ENCODE measurements at regions not wholly inside any gene's neighbourhood (a gene's known extent, or its start where the extent isn't known, plus 50 kb on each side); places are given as distances from the start of the nearest gene placed in this dataset.

GRCh38 chr4:23741681-23742191, 148.1 kb downstream of the PPARGC1A start:
- DNase-seq (ENCODE audit: low read depth): no peak

- DNase-seq (ENCODE audit: low read depth): peak; percentile 26
Measured at GRCh38 chr4:23737571-23737970, 152.3 kb downstream of the PPARGC1A start.

- DNase-seq (ENCODE audit: low read depth): no peak
Measured at GRCh38 chr4:23736466-23736865, 153.4 kb downstream of the PPARGC1A start.

- no peak for DNase-seq (ENCODE audit: low read depth)
Measured at GRCh38 chr4:23734000-23734399, 155.8 kb downstream of the PPARGC1A start.

- no peak for DNase-seq (ENCODE audit: low read depth)
Measured at GRCh38 chr4:23733476-23733875, 156.4 kb downstream of the PPARGC1A start.

GRCh38 chr4:23730998-23731397, 158.8 kb downstream of the PPARGC1A start:
- no peak for DNase-seq (ENCODE audit: low read depth)

- peak; percentile 54 for DNase-seq (ENCODE audit: low read depth)
Measured at GRCh38 chr4:23728971-23729370, 160.9 kb downstream of the PPARGC1A start.

- DNase-seq (ENCODE audit: low read depth): peak; percentile 99
Measured at GRCh38 chr4:23728393-23728792, 161.5 kb downstream of the PPARGC1A start.

GRCh38 chr4:23720556-23720955, 169.3 kb downstream of the PPARGC1A start:
- no peak for DNase-seq (ENCODE audit: low read depth)

GRCh38 chr4:23718435-23718834, 171.4 kb downstream of the PPARGC1A start:
- no peak for DNase-seq (ENCODE audit: low read depth)

- peak; percentile 61 for DNase-seq (ENCODE audit: low read depth)
Measured at GRCh38 chr4:23717528-23718248, 172.2 kb downstream of the PPARGC1A start.

- no peak for DNase-seq (ENCODE audit: low read depth)
Measured at GRCh38 chr4:23710298-23710697, 179.5 kb downstream of the PPARGC1A start.

GRCh38 chr4:23707652-23708026, 182.2 kb downstream of the PPARGC1A start:
- DNase-seq (ENCODE audit: low read depth): no peak

- DNase-seq (ENCODE audit: low read depth): no peak
Measured at GRCh38 chr4:23706972-23707651, 182.7 kb downstream of the PPARGC1A start.

- no peak for DNase-seq (ENCODE audit: low read depth)
Measured at GRCh38 chr4:23700197-23700596, 189.7 kb downstream of the PPARGC1A start.

GRCh38 chr4:23697722-23698121, 192.1 kb downstream of the PPARGC1A start:
- DNase-seq (ENCODE audit: low read depth): no peak

- no peak for DNase-seq (ENCODE audit: low read depth)
Measured at GRCh38 chr4:23697001-23697528, 192.8 kb downstream of the PPARGC1A start.

- DNase-seq (ENCODE audit: low read depth): no peak
Measured at GRCh38 chr4:23686169-23686897, 203.5 kb downstream of the PPARGC1A start.

- DNase-seq (ENCODE audit: low read depth): no peak
Measured at GRCh38 chr4:23685471-23685870, 204.4 kb downstream of the PPARGC1A start.

GRCh38 chr4:23680671-23681518, 209.0 kb downstream of the PPARGC1A start:
- DNase-seq (ENCODE audit: low read depth): peak; percentile 64

- no peak for DNase-seq (ENCODE audit: low read depth)
Measured at GRCh38 chr4:23674694-23675093, 215.2 kb downstream of the PPARGC1A start.

Measured in HT1080 (cell line).